ENCODE measurements at regions not wholly inside any gene's neighbourhood (a gene's known extent, or its start where the extent isn't known, plus 50 kb on each side); places are given as distances from the start of the nearest gene placed in this dataset.
"Not testable (repeated sequence)": the region's sequence is repeated elsewhere in the genome, so short reads cannot be mapped to it uniquely, and the experiment has no call there.

DNA sequence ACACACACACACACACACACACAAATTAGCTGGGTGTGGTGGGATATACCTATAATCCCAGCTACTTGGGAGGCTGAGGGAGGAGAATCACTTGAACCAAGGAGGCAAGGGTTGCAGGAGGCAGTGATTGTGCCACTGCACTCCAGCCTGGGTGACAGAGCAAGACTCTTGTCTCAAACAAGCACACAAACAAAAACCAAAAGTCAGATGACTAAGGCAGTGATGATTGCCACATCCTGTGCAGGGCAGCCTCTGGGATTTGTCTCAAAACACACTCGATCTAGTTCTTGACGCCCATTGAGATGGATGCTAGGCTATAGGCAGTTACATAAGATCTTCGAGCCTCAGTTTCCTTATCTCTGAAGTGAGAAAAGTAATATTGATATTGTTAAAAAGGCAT is 183.1 kb upstream of the NOTCH2NLA start:
- 0 out of 2 replicates have a peak, but pooled peaks have one; percentile 4 for TF ChIP-seq CEBPB (IDR thresholded peaks at IDR 0.05; ENCODE audit: low read depth, low read length)
- H3K27me3 ChIP-seq (ENCODE audit: control insufficient read depth, insufficient read depth, low read length); H4K91ac ChIP-seq (ENCODE audit: insufficient read depth, low read depth, low read length); H3K18ac ChIP-seq (ENCODE audit: low read depth, low read length); H3K4me2 ChIP-seq (ENCODE audit: low read depth, low read length); H2BK120ac ChIP-seq (ENCODE audit: low read depth, low read length); H3K36me3 ChIP-seq (ENCODE audit: control insufficient read depth, insufficient read depth, low read length); H3K4me3 ChIP-seq (ENCODE audit: insufficient read depth, low read depth, low read length); H3K56ac ChIP-seq (ENCODE audit: extremely low read depth, insufficient read depth, low read length); BruUV-seq (replicated peaks); H2BK5ac ChIP-seq (ENCODE audit: low read depth, low read length, poor library complexity, severe bottlenecking); H4K8ac ChIP-seq (ENCODE audit: low read depth in 2 of 2, low read length in 2 of 2); H3K4ac ChIP-seq (ENCODE audit: low read depth, low read length); ATAC-seq (ENCODE audit: low read depth); CTCF ChIA-PET; dilution Hi-C loops (cut with HindIII; ENCODE audit: low sequenced_read_pairs, unreplicated experiment); H3K27ac ChIP-seq (ENCODE audit: insufficient read depth, low read length); H2AK9ac ChIP-seq (replicated peaks; ENCODE audit: low read depth, low read length, poor library complexity); H4K5ac ChIP-seq (ENCODE audit: low read depth, low read length); H3K9me3 ChIP-seq (ENCODE audit: control insufficient read depth, insufficient read depth, low read length); H4K20me1 ChIP-seq (ENCODE audit: insufficient read depth, low read length); H2BK15ac ChIP-seq (ENCODE audit: low read depth, low read length); in situ Hi-C loops (cut with MboI; ENCODE audit: low sequenced_read_pairs); H3K23ac ChIP-seq (ENCODE audit: low read depth, low read length); H3K9ac ChIP-seq (ENCODE audit: low read depth, low read length); H2BK20ac ChIP-seq (ENCODE audit: low read depth, low read length); POLR2A ChIA-PET (ENCODE audit: unreplicated experiment); H3K79me1 ChIP-seq (ENCODE audit: low read depth in 1 of 2, low read length in 2 of 2); H2AFZ ChIP-seq (replicated peaks; ENCODE audit: low read length, poor library complexity); H3K4me1 ChIP-seq (ENCODE audit: control insufficient read depth, insufficient read depth, low read length); DNase-seq; intact Hi-C loops (cut with micrococcal nuclease); H2AK5ac ChIP-seq (ENCODE audit: low read depth, low read length); H3K14ac ChIP-seq (replicated peaks; ENCODE audit: low read depth, low read length); H3K9me1 ChIP-seq (ENCODE audit: insufficient read depth, low read length): not testable (repeated sequence)
- whole genome bisulfite sequencing, 2 experiments (ENCODE audit: extremely low coverage in 2 of 2, insufficient read length in 1 of 2): no CpG with 5 or more reads among the region's 3 CpGs
